BE2C (cell line): ENCODE measurements at regions not wholly inside any gene's neighbourhood (a gene's known extent, or its start where the extent isn't known, plus 50 kb on each side); places are given as distances from the start of the nearest gene placed in this dataset.
"Not testable (repeated sequence)": the region's sequence is repeated elsewhere in the genome, so short reads cannot be mapped to it uniquely, and the experiment has no call there.

Experiments used
- DNase-seq: peaks from one replicate; pipeline ENCODE4 v3.0.0-alpha.2; 2020
- H3K27me3 ChIP-seq: fragments of 250-450 bp; sonication (Bioruptor Pico); 2 replicates; pipeline ENCODE4 v1.5.1; 2020; ENCODE audit warnings: mild to moderate bottlenecking
- H3K36me3 ChIP-seq: fragments of 250-450 bp; sonication (Bioruptor Pico); 2 replicates; pipeline ENCODE4 v1.5.1; 2020; ENCODE audit warnings: mild to moderate bottlenecking
- H3K4me1 ChIP-seq: fragments of 250-450 bp; sonication (Bioruptor Pico); 2 replicates; pipeline ENCODE4 v1.5.1; 2020
- H3K4me3 ChIP-seq: 2 replicates; pipeline ENCODE4 v1.5.1; 2011; ENCODE audit warnings: low read depth, low read length
- H3K9me3 ChIP-seq: fragments of 250-450 bp; sonication (Bioruptor Pico); 2 replicates; pipeline ENCODE4 v1.5.1; 2020
- TF ChIP-seq, protein P1 (sequence below): IDR thresholded peaks from 2 replicates; pipeline ENCODE4 v1.5.1; 2012; ENCODE audit warnings: mild to moderate bottlenecking, low read depth, low read length

DNA sequence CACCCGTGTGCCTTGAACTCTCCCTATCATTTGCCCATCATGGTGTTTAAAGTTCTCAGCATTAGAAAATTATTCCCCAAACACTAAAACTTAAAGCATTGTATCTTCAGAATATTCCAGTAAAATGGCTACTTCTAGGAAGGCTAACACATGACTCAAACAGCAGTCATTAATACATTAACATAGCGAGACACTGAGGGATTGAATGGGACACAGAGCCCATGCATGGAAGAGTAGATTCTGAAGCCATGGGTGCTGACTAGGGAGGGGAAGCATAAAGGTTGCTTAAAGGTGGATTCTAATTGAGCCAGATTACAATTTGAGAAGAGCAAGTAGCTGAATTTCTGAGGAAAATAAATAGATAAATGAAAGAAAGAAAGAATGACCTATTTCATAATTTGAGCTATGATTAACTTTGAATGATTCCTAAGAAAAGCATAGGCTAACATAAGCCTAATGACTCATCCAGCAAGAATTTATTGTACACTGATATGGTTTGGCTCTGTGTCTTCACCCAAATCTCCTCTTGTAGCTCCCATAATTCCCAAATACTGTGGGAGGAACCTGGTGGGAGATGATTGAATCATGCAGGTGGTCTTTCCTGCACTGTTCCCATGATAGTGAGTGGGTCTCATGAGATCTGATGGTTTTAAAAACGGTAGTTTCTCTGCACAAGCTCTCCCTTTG is 79.8 kb upstream of the PIK3C3 start:
- no peak for DNase-seq
- no peaks in the 10 kb centered on the region for H3K4me1 ChIP-seq
- no peaks in the 10 kb centered on the region for H3K27me3 ChIP-seq
- no peaks in the 10 kb centered on the region for H3K36me3 ChIP-seq
- H3K4me3 ChIP-seq, result no peak overlapping the region
- TF ChIP-seq, protein P1, sequence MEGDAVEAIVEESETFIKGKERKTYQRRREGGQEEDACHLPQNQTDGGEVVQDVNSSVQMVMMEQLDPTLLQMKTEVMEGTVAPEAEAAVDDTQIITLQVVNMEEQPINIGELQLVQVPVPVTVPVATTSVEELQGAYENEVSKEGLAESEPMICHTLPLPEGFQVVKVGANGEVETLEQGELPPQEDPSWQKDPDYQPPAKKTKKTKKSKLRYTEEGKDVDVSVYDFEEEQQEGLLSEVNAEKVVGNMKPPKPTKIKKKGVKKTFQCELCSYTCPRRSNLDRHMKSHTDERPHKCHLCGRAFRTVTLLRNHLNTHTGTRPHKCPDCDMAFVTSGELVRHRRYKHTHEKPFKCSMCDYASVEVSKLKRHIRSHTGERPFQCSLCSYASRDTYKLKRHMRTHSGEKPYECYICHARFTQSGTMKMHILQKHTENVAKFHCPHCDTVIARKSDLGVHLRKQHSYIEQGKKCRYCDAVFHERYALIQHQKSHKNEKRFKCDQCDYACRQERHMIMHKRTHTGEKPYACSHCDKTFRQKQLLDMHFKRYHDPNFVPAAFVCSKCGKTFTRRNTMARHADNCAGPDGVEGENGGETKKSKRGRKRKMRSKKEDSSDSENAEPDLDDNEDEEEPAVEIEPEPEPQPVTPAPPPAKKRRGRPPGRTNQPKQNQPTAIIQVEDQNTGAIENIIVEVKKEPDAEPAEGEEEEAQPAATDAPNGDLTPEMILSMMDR, result no peak
- H3K9me3 ChIP-seq, result no peaks in the 10 kb centered on the region

DNA sequence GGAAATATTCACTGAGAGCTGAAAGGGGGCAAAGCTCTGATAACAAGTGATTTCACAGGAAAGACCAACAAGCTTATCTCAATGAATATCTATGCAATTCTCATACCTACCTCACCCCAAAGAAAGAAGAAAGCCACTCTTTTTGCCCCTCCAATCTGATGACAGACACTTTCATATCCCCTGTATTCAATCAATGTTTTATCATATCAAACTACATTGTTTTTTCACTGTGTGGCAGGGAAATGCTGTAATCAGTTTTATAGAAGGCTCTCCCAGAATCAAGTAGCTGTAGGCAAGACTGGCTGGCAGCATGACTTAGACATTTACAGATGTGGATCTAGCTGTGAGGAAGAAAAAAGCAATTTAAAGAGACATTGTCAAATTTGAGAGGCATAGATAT is 81.3 kb upstream of the PIK3C3 start:
- no peak for DNase-seq
- TF ChIP-seq, protein P1, result no peak
- Histone ChIP-seq H3K9me3 (no peaks in the 10 kb centered on the region), H3K27me3 (no peaks in the 10 kb centered on the region), H3K4me3 (no peak overlapping the region), H3K36me3 (no peaks in the 10 kb centered on the region), H3K4me1 (no peaks in the 10 kb centered on the region)

DNA sequence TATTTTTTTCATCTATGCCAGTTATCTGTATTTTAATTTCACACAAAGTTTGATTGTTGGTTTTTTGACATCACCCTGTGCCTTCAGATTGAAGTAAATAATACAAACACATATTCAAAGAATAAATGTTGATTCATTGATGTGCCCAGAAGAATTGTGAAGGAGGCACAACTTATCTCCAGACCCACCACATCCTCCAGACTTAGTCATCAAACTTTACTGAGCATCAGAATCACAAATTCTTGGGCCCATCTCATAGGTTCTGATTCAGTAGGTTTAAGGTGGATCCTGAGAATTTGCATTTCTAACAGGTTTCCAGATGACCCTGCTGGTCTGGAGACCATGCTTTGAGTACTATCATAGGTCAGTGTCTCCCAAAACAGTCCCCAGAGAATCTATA is 82.8 kb upstream of the PIK3C3 start:
- TF ChIP-seq, protein P1, result no peak
- DNase-seq, result no peak
- no peaks in the 10 kb centered on the region for H3K36me3 ChIP-seq
- H3K4me1 ChIP-seq, result no peaks in the 10 kb centered on the region
- H3K27me3 ChIP-seq, result no peaks in the 10 kb centered on the region
- no peak overlapping the region for H3K4me3 ChIP-seq
- no peaks in the 10 kb centered on the region for H3K9me3 ChIP-seq

- no peaks in the 10 kb centered on the region for H3K27me3 ChIP-seq
- no peaks in the 10 kb centered on the region for H3K4me1 ChIP-seq
- H3K9me3 ChIP-seq, result no peaks in the 10 kb centered on the region
- TF ChIP-seq, protein P1, result no peak
- no peaks in the 10 kb centered on the region for H3K36me3 ChIP-seq
- H3K4me3 ChIP-seq, result no peak overlapping the region
- no peak for DNase-seq
These were observed 83.6 kb upstream of the PIK3C3 start for GRCh38 chr18:41871229-41872000.

DNA sequence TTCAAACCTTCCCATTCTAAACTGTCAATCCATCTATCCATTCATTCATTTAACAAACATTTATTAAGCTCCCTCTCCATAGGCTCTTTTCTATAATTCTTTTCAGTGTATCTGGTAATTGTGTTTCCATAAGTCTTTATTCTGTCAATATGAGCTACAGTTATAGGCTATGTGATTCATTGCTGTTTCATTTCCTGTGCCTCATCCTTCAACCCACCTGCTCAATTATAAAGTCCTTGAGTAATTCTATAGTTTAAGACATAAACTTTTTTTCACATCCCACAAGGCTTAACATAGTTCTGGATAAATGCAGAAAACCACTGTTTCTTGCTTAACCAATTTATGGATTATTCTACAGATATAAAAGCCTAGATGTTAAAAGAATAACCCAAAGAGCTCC is 84.2 kb upstream of the PIK3C3 start:
- no peaks in the 10 kb centered on the region for H3K36me3 ChIP-seq
- TF ChIP-seq, protein P1, result no peak
- DNase-seq, result no peak
- H3K4me3 ChIP-seq, result no peak overlapping the region
- H3K4me1 ChIP-seq, result no peaks in the 10 kb centered on the region
- no peaks in the 10 kb centered on the region for H3K27me3 ChIP-seq
- no peaks in the 10 kb centered on the region for H3K9me3 ChIP-seq

DNA sequence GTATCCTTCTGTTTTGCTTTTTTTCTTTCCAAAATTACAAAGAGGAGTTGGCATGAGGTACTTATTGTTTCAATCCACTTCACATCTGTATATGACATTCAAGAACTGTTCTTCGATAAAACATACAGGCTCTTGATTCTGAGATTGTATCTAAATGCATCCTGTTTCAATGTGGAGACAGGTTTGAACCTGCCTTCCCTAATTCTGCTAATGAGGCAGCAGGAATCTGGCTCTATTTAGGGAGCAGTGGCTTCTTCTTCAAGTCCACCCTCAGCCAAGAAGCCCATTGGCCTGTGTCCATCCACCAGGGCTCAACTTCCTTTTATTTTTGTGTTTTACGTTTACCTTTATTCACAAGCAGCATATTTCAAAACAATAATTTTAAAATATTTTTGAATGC is 84.8 kb upstream of the PIK3C3 start:
- Histone ChIP-seq H3K4me1 (no peaks in the 10 kb centered on the region), H3K9me3 (no peaks in the 10 kb centered on the region), H3K27me3 (no peaks in the 10 kb centered on the region), H3K4me3 (no peak overlapping the region), H3K36me3 (no peaks in the 10 kb centered on the region)
- DNase-seq, result no peak
- TF ChIP-seq, protein P1, result no peak

- H3K27me3 ChIP-seq, DNase-seq, H3K4me1 ChIP-seq: not testable (repeated sequence)
These were observed 89.2 kb upstream of the PIK3C3 start for GRCh38 chr18:41865796-41866195.

More at GRCh38 chr18:41865796-41866195, 89.2 kb upstream of the PIK3C3 start:
- H3K4me3 ChIP-seq, H3K9me3 ChIP-seq, H3K36me3 ChIP-seq: not testable (repeated sequence)
